HuH-7 (cell line): ENCODE measurements at regions not wholly inside any gene's neighbourhood (a gene's known extent, or its start where the extent isn't known, plus 50 kb on each side); places are given as distances from the start of the nearest gene placed in this dataset.
A peak's percentile ranks its signal among the peaks of the same experiment; 100 is the strongest.

Experiments used
- DNase-seq: peaks from one replicate; pipeline ENCODE4 v3.0.0; 2011; ENCODE audit warnings: low spot score

- DNase-seq: no peak
These were observed 92.3 kb upstream of the PAX6 start for GRCh38 chr11:31903225-31904074.

- DNase-seq: no peak
These were observed 91.6 kb upstream of the PAX6 start for GRCh38 chr11:31902706-31903105.

DNA sequence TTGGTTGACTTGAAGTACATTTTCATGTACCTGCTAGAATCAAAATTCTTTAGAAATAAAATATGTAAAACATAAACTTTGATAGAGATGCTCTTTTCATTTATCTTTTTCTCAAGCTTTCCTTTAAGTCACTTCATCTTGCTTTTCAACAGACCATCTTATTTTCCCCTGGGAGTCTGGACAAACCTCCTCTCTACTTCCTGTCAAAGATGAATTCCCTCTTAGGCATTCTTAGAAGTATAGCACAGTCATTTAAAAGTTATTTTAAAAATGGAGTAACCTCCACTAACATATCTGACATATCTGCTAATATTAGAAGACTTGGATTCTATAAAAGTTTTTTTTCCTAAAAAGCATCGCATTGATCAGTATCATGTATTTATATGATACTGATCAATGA, 84.8 kb upstream of the PAX6 start:
- no peak for DNase-seq

GRCh38 chr11:31887180-31887579, 76.1 kb upstream of the PAX6 start:
- DNase-seq: peak; percentile 49

- DNase-seq: no peak
These were observed 73.0 kb upstream of the PAX6 start for GRCh38 chr11:31884080-31884479.

GRCh38 chr11:31883435-31883834, 72.3 kb upstream of the PAX6 start:
- DNase-seq: no peak

GRCh38 chr11:31882951-31883392, 71.8 kb upstream of the PAX6 start:
- DNase-seq: no peak

GRCh38 chr11:31881825-31882224, 70.7 kb upstream of the PAX6 start:
- no peak for DNase-seq

DNA sequence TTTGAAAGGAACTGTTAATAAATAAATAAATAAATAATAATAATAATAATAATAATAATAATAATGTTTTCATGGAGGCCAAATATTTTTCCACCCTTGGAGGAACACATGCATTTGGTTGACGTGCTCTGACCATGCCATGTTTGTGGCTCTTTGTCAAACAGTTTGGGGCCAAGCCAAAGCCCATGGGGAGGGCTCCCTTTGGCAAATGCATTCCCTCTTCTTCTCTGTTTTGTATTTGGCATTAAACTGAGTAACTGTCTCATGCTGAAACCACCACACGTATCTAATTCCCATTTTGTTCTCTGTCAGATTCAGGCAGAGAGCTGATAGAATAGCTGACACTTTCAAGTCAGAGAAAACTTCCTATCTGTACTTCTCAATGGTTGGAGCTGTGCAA, 68.6 kb upstream of the PAX6 start:
- no peak for DNase-seq

DNA sequence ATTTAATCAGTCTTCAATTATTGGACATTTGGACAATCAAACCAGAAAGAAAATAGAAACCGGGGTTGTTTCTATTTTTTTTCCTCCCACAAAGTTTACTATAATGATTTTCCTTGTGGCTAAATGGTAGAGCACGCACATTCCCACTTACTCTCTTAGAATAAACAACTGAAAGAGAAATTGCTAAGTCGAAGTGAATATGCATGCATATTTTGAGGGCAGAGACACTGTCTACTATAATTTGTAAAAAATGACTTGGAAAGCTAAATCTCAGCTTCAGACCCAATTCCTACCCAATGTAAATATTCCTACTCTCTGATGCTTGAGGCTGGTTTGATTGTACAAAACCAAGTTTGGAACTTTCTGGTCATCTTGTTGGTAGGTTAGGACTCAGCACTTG, 66.7 kb upstream of the PAX6 start:
- no peak for DNase-seq

GRCh38 chr11:31877083-31877482, 66.0 kb upstream of the PAX6 start:
- no peak for DNase-seq

DNA sequence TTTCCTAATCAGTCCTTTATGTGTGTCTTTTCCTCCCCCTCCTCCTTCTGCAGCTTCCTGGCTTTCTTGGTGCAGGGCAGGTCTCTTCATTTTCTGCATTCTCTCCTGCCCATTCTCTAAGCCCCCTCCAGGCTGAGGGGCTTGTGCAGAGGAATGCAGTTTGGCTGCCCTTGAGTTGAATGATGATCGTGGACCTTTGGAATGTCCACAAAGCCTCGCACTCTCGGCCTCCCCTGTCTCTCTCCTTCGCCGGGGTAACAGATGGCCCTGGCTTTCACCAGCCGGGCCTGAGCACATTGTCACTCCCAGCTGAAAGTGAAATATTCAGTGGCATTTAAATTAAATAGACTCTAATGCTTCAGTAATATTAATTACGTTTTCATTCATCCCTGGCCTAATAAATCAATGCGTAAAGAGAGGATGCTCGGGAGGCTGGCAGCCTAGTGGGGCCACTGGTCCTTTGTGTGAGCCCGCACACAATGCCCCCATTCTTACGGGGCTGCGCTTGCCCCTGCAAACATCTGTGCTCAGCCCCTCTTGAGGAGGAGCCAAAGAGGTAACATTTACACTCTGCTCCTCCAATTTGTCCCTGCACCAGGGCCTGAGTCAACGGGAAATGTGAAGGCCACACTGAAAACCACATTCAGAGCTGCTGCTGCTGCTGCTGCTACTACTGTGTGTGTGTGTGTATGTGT, 64.9 kb upstream of the PAX6 start:
- no peak for DNase-seq

DNA sequence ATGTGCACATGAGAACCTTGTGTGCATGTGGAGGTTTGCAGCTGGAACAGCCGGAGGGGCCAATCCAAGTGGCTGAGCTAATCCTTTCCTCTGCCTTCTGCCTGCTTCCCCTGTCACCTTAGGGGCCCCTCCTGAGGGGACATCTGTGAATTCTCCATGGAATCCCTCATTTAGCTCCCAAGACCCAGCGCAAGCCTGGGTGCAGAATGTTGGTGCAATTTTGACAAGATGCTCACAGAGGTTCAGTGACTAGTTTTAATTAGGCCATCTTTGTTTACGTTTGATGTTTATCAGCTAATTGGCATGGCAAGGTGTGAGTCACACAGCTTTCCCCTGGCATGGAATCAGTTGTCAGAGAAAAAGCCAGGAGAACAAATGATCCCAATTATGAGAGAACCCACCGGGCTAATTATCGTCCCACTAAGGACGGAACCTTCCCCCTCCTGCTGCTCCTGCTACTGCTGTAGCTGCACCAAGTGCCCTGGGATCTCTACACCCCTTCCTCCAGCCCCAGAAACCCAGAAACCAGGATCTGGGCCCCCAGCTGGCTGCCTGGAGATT, 63.6 kb upstream of the PAX6 start:
- no peak for DNase-seq

- DNase-seq: no peak
These were observed 62.0 kb upstream of the PAX6 start for GRCh38 chr11:31873124-31873523.

GRCh38 chr11:31872076-31872443, 60.9 kb upstream of the PAX6 start:
- DNase-seq: no peak

DNA sequence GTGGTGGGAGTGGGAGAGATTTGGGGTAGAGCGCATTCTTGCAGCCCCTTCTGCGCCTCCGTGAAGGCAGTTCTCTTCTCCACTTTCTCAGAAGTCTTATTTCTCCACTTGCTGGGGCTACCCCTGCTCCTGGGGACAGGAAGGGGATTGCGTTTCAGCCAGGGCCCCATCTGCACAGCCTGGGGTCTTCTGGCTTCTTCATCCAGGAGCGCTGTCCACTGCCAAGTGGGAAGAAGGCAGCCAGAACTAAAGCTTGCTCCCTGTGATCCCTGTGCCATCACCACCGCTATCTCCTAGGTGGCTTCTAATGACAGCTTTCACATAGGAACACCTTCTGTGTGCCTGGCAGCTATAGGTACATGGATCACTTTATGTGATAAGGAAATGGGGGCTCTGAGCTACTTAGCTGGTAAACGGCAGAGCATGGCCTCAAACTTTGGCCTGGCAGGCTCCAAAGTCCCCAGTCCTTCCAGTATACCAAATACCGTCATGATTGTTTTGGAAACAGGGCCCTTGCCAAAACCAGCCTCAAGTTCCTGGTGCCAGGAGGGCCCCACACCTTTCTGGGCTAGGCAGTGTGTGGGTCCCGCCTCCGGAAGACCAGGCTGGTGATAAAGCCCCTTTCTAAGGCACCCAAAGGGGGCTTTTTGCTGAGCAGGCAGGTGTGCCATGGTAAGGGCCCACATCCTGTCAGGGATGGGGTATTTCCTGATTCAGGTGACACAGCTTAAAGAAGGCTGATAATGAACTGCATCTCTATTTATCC, 60.4 kb upstream of the PAX6 start:
- no peak for DNase-seq

DNA sequence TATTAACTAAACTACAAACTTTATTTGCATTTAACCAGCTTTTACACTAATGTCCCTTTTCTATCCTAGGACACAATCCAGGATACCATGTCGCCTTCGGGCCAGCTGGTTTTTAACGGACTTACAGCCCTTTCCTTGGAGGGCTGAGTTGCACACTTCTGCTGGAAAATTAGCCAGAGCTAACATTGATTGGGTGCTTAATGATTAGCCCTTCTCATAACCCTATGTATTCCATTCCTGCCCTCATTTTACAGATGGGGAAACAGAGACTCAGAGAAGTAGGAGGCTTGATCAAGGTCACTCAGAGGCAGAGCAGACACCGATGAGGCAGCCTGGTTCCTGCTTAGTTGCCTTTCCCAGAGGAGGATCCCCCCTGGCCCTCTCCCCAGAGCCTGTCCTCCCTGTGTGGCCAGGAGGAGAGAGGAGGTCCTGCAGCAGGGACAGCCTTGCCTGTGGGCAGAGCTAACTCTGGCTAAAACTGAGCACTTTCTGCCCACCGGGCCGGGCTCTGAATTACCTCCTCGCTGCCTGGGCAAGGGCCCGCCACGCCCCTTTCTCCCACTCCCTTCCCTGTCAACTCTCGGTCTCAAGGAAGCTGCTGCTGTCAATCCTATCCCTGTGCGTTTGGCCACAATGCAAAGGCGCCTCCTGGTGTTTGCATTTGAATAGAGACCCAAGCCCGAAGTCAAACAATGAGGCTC, 59.6 kb upstream of the PAX6 start:
- DNase-seq: peak; percentile 81

- no peak for DNase-seq
These were observed 58.9 kb upstream of the PAX6 start for GRCh38 chr11:31869986-31870385.

DNA sequence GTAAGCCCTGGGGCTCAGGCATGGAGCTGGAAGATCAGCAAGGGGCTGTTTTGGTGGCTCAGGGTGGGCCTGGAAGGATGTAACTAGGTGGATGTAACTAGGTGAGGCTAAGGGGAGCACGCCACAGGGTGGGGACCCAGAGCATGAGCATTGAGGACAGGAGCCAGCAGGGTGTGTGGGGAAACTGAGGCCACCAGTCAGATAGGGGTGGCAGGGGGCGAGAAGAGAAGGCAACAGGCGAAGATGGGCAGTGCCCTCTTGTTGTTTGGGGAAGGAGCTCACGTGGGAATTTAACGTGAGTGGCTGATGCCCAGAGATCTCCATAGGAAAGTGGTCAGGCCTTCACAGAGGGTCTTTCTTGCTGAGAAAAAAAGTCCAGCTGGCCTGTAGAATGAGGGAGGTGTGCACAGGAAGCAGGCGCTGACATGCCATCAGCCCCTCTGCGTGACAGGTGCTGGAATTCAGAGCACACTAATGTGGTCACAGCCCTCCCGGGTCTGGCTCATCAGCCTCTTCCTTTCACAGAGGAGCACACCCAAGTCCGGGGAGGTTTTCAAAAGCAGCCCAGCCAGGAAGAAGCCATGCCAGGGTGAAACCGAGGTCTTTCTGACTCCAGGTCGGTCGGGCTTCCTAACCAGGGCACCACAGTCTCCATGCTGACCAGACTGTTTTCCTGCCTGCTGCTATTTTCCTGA, 54.6 kb upstream of the PAX6 start:
- no peak for DNase-seq

DNA sequence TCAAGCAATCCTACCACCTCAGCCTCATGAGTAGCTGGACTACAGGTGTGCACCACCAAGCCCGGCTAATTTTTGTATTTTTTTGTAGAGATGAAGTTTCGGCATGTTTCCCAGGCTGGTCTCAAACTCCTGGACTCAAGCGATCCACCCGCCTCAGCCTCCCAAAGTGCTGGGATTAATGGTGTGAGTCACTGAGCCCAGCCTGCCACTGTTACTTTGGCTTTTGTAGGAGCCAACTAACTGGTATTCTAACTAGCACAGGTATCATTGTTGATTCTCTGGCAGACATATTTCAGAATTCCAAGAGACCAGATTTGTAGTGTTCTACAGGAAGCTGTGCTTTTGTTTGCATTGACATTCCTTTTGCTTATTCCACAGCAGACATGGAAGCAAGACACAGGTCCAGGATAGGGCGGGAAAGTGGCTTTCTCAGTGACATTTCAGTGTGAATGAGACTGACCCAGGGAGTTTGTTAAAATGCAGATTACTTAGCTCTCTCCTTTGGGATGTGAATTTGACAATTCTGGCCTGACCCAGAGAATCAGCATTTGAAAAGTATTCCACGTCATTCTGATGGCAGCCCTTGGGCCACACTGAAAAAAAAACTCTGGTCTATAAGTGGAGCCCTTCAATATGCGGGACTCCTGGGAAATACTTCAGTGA, 52.2 kb upstream of the PAX6 start:
- no peak for DNase-seq

DNA sequence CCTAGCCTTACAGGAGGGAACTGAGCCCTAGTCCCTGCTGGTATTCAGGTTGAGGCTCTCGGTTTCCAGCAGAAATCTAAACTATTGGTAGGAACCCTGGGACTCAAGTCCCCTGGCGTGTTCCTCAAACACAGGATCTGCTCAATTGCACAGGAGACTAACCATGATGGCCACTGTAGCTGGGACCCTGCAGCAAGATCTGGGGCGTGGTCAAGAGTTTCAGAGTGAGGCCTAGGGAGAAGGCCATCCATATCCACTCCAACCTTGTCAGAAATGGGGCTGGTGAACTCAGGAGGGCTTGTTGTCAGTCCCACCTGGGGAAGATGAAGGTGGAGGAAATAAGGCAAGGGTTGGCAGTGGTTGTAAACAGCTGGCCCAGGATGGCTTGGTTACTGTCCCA, 49.9 kb upstream of the PAX6 start:
- DNase-seq: no peak
